Caco-2 (cell line): ENCODE measurements at regions not wholly inside any gene's neighbourhood (a gene's known extent, or its start where the extent isn't known, plus 50 kb on each side); places are given as distances from the start of the nearest gene placed in this dataset.

Experiments
- BruUV-seq: library from RNA; stranded (reverse); fragments of 400-500 nt; replicated peaks from 2 replicates; lab custom pipeline; 2021; lab: Mats Ljungman, UMichigan
- CTCF ChIA-PET: fragments of 300-600 bp; sonication (Branson Sonifier 250); formaldehyde crosslinking; loops from one replicate; lab custom pipeline; 2022; ENCODE audit warnings: antibody characterized with exemption; lab: Charles Lee
- POLR2A ChIA-PET: fragments of 300-600 bp; sonication (Branson Sonifier 250); formaldehyde crosslinking; loops from one replicate; lab custom pipeline; 2022; ENCODE audit warnings: antibody characterized with exemption; lab: Charles Lee
- DNase-seq, 2 experiments: peaks; one replicate each; pipeline versions ENCODE4 v3.0.0 to v3.0.0-alpha.2; 2020 to 2022
- H3K27me3 ChIP-seq: replicated peaks from 2 replicates; pipeline ENCODE4 v1.6.0; 2011; ENCODE audit warnings: low read length; ENCODE audit not compliant: control insufficient read depth, insufficient read depth
- H3K36me3 ChIP-seq: 2 replicates; pipeline ENCODE4 v1.5.1; 2011; ENCODE audit warnings: low read length; ENCODE audit not compliant: control insufficient read depth, insufficient read depth
- H3K4me1 ChIP-seq: fragments of 250-450 bp; sonication (Bioruptor Pico); 2 replicates; pipeline ENCODE4 v1.5.1; 2020; ENCODE audit warnings: mild to moderate bottlenecking
- H3K4me3 ChIP-seq: 2 replicates; pipeline ENCODE4 v1.5.1; 2011; ENCODE audit warnings: low read depth, mild to moderate bottlenecking, control low read depth, low read length
- H3K9me3 ChIP-seq: fragments of 250-450 bp; sonication (Bioruptor Pico); 2 replicates; pipeline ENCODE4 v1.5.1; 2020; ENCODE audit warnings: mild to moderate bottlenecking, moderate library complexity
- H3K27ac Mint-ChIP-seq: one replicate; pipeline ENCODE4 v1.8.0; 2022; ENCODE audit warnings: mixed read lengths; ENCODE audit not compliant: unreplicated experiment
- H3K27me3 Mint-ChIP-seq: one replicate; pipeline ENCODE4 v1.8.0; 2022; ENCODE audit warnings: mixed read lengths; ENCODE audit not compliant: insufficient read depth, unreplicated experiment
- H3K36me3 Mint-ChIP-seq: one replicate; pipeline ENCODE4 v1.8.0; 2022; ENCODE audit warnings: mild to moderate bottlenecking, mixed read lengths; ENCODE audit not compliant: insufficient read depth, unreplicated experiment
- H3K4me1 Mint-ChIP-seq: one replicate; pipeline ENCODE4 v1.8.0; 2022; ENCODE audit warnings: low read depth, mixed read lengths; ENCODE audit not compliant: unreplicated experiment
- H3K4me3 Mint-ChIP-seq: one replicate; pipeline ENCODE4 v1.8.0; 2022; ENCODE audit warnings: mild to moderate bottlenecking, moderate library complexity, mixed read lengths; ENCODE audit not compliant: unreplicated experiment
- H3K9me3 Mint-ChIP-seq: one replicate; pipeline ENCODE4 v1.8.0; 2022; ENCODE audit warnings: mixed read lengths; ENCODE audit not compliant: unreplicated experiment
- intact Hi-C: fragments of 100-400 bp; cut with micrococcal nuclease; formaldehyde crosslinking; loops from one replicate; pipeline ENCODE4 v1.10.0; 2022; ENCODE audit not compliant: unreplicated experiment
- TF ChIP-seq, protein P1 (sequence below), 2 experiments: fragments of 200-600 bp in 1 of 2; IDR thresholded peaks; 1 replicate in 1 of 2; 2 replicates in 1 of 2; pipeline versions ENCODE4 v1.5.1 to v1.8.0; 2011 to 2022; ENCODE audit warnings: antibody characterized with exemption in 1 of 2, control low read depth in 1 of 2, inconsistent platforms in 1 of 2, low read depth in 1 of 2, low read length in 1 of 2, mild to moderate bottlenecking in 1 of 2, moderate library complexity in 1 of 2; ENCODE audit not compliant: insufficient read depth in 1 of 2, severe bottlenecking in 1 of 2, unreplicated experiment in 1 of 2

DNA sequence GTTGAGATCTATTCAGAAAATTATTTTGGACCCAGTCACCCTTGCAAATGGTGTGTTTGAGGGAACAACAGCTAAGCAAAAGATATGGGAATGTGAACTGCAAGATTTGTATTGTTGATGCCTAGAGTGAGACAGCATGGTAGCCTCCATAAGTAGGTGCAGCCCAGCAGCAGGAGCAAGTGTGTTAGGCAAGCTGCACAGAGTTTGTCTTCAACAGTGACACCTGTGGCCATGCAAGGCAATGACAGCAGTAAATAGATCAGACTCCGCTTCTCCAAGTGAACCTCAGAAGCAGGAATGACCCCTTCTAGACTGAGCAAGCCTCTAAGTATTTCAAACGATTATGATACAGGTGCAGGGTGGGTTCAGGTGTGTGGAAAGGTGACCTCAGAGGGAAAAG is 133.4 kb upstream of the MSX1 start:
- H3K36me3 Mint-ChIP-seq: no peaks in the 10 kb centered on the region
- POLR2A ChIA-PET: no interaction called here
- H3K27me3 Mint-ChIP-seq: no peaks in the 10 kb centered on the region
- Histone ChIP-seq H3K36me3 (no peaks in the 10 kb centered on the region), H3K27me3 (no peaks in the 10 kb centered on the region), H3K4me3 (no peak overlapping the region), H3K9me3 (peaks cover 10% of the 10 kb centered on the region), H3K4me1 (no peaks in the 10 kb centered on the region)
- no peaks in the 10 kb centered on the region for H3K4me1 Mint-ChIP-seq
- no TSS peak for BruUV-seq
- H3K4me3 Mint-ChIP-seq: no peak overlapping the region
- intact Hi-C loops: no loop called here
- TF ChIP-seq, protein P1, sequence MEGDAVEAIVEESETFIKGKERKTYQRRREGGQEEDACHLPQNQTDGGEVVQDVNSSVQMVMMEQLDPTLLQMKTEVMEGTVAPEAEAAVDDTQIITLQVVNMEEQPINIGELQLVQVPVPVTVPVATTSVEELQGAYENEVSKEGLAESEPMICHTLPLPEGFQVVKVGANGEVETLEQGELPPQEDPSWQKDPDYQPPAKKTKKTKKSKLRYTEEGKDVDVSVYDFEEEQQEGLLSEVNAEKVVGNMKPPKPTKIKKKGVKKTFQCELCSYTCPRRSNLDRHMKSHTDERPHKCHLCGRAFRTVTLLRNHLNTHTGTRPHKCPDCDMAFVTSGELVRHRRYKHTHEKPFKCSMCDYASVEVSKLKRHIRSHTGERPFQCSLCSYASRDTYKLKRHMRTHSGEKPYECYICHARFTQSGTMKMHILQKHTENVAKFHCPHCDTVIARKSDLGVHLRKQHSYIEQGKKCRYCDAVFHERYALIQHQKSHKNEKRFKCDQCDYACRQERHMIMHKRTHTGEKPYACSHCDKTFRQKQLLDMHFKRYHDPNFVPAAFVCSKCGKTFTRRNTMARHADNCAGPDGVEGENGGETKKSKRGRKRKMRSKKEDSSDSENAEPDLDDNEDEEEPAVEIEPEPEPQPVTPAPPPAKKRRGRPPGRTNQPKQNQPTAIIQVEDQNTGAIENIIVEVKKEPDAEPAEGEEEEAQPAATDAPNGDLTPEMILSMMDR (IDR thresholded peaks at IDR 0.05; ENCODE audit: insufficient read depth in 1 of 2, low read depth in 1 of 2, low read length in 1 of 2, severe bottlenecking in 1 of 2, unreplicated experiment in 1 of 2): no peak
- DNase-seq: no peak
- H3K9me3 Mint-ChIP-seq: peaks cover 11% of the 10 kb centered on the region
- H3K27ac Mint-ChIP-seq: no peak overlapping the region
- CTCF ChIA-PET: no interaction called here

DNA sequence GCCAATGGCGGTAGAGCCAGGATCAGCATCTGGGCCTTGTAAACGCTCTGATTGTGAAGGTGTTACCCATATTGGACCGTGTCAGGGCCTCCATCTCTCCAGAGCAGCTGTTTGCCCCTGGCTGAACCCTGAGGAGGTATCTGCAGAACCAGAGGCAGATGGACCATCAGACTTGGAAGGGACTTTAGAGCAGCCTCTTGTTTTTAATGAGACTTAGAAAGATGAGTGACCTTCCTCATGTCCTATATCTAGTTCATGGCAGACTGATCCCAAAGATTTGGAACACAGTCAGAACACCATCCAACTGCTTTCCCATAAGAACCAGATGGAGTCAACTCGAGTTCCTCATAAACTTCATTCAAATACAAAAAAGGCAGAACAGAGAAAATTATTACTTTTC is 135.1 kb upstream of the MSX1 start:
- Mint-ChIP-seq H3K9me3 (peaks cover 11% of the 10 kb centered on the region), H3K27ac (no peak overlapping the region), H3K4me3 (no peak overlapping the region), H3K27me3 (no peaks in the 10 kb centered on the region), H3K4me1 (no peaks in the 10 kb centered on the region), H3K36me3 (no peaks in the 10 kb centered on the region)
- intact Hi-C loops: no loop called here
- Histone ChIP-seq H3K4me3 (no peak overlapping the region), H3K9me3 (peaks cover 10% of the 10 kb centered on the region), H3K27me3 (no peaks in the 10 kb centered on the region), H3K36me3 (no peaks in the 10 kb centered on the region), H3K4me1 (no peaks in the 10 kb centered on the region)
- TF ChIP-seq, protein P1 (IDR thresholded peaks at IDR 0.05; ENCODE audit: insufficient read depth in 1 of 2, low read depth in 1 of 2, low read length in 1 of 2, severe bottlenecking in 1 of 2, unreplicated experiment in 1 of 2): no peak
- CTCF ChIA-PET: no interaction called here
- no peak for DNase-seq
- POLR2A ChIA-PET: no interaction called here
- BruUV-seq: no TSS peak

DNA sequence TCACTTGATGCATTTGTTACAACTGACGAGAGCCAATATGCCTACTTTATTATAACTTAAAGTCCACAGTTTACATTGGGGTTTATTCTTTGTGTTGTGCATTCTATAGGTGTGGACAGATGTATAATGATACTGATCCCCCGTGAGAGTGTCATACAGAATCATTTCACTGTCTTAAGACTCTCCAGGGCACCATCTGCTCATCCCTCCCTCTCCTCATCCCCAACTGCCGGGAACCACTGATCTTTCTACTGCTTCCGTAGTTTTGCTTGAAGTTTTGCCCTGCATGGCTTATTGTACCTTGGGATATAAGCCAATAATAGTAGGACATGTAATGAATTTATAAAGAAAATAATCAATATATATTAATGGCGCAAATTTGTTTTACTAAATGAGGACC is 137.8 kb upstream of the MSX1 start:
- H3K4me1 Mint-ChIP-seq: peaks cover 6% of the 10 kb centered on the region
- CTCF ChIA-PET: no interaction called here
- Histone ChIP-seq H3K4me1 (no peaks in the 10 kb centered on the region), H3K27me3 (no peaks in the 10 kb centered on the region), H3K4me3 (no peak overlapping the region), H3K36me3 (no peaks in the 10 kb centered on the region), H3K9me3 (peaks cover 7% of the 10 kb centered on the region)
- no peak overlapping the region for H3K27ac Mint-ChIP-seq
- no peak for DNase-seq
- TF ChIP-seq, protein P1 (IDR thresholded peaks at IDR 0.05; ENCODE audit: insufficient read depth in 1 of 2, low read depth in 1 of 2, low read length in 1 of 2, severe bottlenecking in 1 of 2, unreplicated experiment in 1 of 2): no peak
- no peaks in the 10 kb centered on the region for H3K36me3 Mint-ChIP-seq
- POLR2A ChIA-PET: no interaction called here
- H3K4me3 Mint-ChIP-seq: no peak overlapping the region
- intact Hi-C loops: no loop called here
- peaks cover 11% of the 10 kb centered on the region for H3K9me3 Mint-ChIP-seq
- no peaks in the 10 kb centered on the region for H3K27me3 Mint-ChIP-seq
- no TSS peak for BruUV-seq
